Stomach (tissue), 8 donors: ENCODE measurements at regions not wholly inside any gene's neighbourhood (a gene's known extent, or its start where the extent isn't known, plus 50 kb on each side); places are given as distances from the start of the nearest gene placed in this dataset.

Source experiments
- DNase-seq, 2 donors: peaks; one replicate each; pipeline versions ENCODE4 v3.0.0 to v3.0.0-alpha.2; 2013 to 2019
- H3K27ac ChIP-seq, 5 donors: fragments of 200-600 bp in 4 of 5; sonication (generic) in 4 of 5; one replicate each; pipeline ENCODE4 v1.5.1; 2013 to 2019; ENCODE audit warnings: mild to moderate bottlenecking in 1 of 5, moderate library complexity in 1 of 5
- H3K27me3 ChIP-seq, 3 donors: fragments of 200-600 bp; sonication (generic); one replicate each; pipeline ENCODE4 v1.5.1; 2017 to 2019; ENCODE audit warnings: mixed run types in 1 of 3
- H3K36me3 ChIP-seq, 4 donors: fragments of 200-600 bp; sonication (generic); 1 replicate in 3 of 4; 2 replicates in 1 of 4; pipeline ENCODE4 v1.5.1; 2016 to 2019
- H3K4me1 ChIP-seq, 4 donors: fragments of 200-600 bp; sonication (generic); one replicate each; pipeline ENCODE4 v1.5.1; 2016 to 2019
- H3K4me3 ChIP-seq, 4 donors: fragments of 200-600 bp; sonication (generic) in 3 of 4; one replicate each; pipeline ENCODE4 v1.5.1; 2016 to 2019; ENCODE audit warnings: mild to moderate bottlenecking in 1 of 4
- H3K9me3 ChIP-seq, 4 donors: fragments of 200-600 bp; sonication (generic); one replicate each; pipeline ENCODE4 v1.5.1; 2016 to 2019
- CTCF ChIP-seq, 7 experiments: fragments of 450-650 bp in 4 of 7; fragments of 200-600 bp in 3 of 7; sonication (generic) in 3 of 7; IDR thresholded peaks; one replicate each; pipeline ENCODE4 v1.5.1; 2016 to 2019; ENCODE audit warnings: antibody characterized with exemption in 7 of 7, control low read depth in 2 of 7, mild to moderate bottlenecking in 1 of 7
- EP300 ChIP-seq: sonication (generic); formaldehyde crosslinking; IDR thresholded peaks from one replicate; pipeline ENCODE4 v1.6.1; 2017; ENCODE audit warnings: antibody characterized with exemption
- POLR2A ChIP-seq, 4 donors: fragments of 450-650 bp; IDR thresholded peaks; one replicate each; pipeline ENCODE4 v1.6.1; 2016; ENCODE audit warnings: antibody characterized with exemption in 4 of 4, control low read depth in 2 of 4, mild to moderate bottlenecking in 1 of 4, moderate library complexity in 1 of 4
- POLR2AphosphoS5 ChIP-seq, 3 donors: sonication (generic); formaldehyde crosslinking; IDR thresholded peaks; one replicate each; pipeline ENCODE4 v1.6.1; 2016; ENCODE audit warnings: antibody characterized with exemption in 3 of 3
- WGBS, 5 donors: extraction: QIAGEN DNeasy Blood & Tissue Kit in 3 of 5; methylation state at CpG; one replicate each; pipeline versions ENCODE4 v1.1.5 to v1.1.7; 2013 to 2018; 5-methylcytosine and 5-hydroxymethylcytosine counted together
- intact Hi-C: fragments of 100-400 bp; cut with DNase I; formaldehyde crosslinking; loops from one replicate; pipeline ENCODE4 v1.15.1; 2023; ENCODE audit warnings: low total_unique reads
- donor health status: healthy with polysubstance abuse.
- donor health status: Bipolar disorder and iron deficiency.
- donor health status: healthy.

GRCh38 chr18:54020966-54021365, 203.5 kb downstream of the MBD2 start:
- no peaks in the 10 kb centered on the region for H3K9me3 ChIP-seq
- no peak for DNase-seq
- intact Hi-C loops = no loop called here
- H3K27ac ChIP-seq = no peak overlapping the region
- H3K4me1 ChIP-seq = no peaks in the 10 kb centered on the region
- TF ChIP-seq POLR2AphosphoS5 (IDR thresholded peaks at IDR 0.05) (no peak), CTCF (IDR thresholded peaks at IDR 0.05) (no peak), POLR2A (IDR thresholded peaks at IDR 0.05) (no peak), EP300 (no peak)
- no peaks in the 10 kb centered on the region for H3K27me3 ChIP-seq
- H3K36me3 ChIP-seq = no peaks in the 10 kb centered on the region
- H3K4me3 ChIP-seq = no peak overlapping the region

- Histone ChIP-seq H3K36me3 (no peaks in the 10 kb centered on the region), H3K9me3 (no peaks in the 10 kb centered on the region), H3K4me3 (no peak overlapping the region), H3K27ac (no peak overlapping the region), H3K27me3 (no peaks in the 10 kb centered on the region), H3K4me1 (no peaks in the 10 kb centered on the region)
- DNase-seq = no peak
- WGBS, 5 donors = 70 to 87% (median 82%) methylated on average over 6 of the region's 6 CpGs
- TF ChIP-seq POLR2AphosphoS5 (IDR thresholded peaks at IDR 0.05) = no peak
- TF ChIP-seq EP300 = no peak
- no peak for TF ChIP-seq POLR2A (IDR thresholded peaks at IDR 0.05)
- TF ChIP-seq CTCF (IDR thresholded peaks at IDR 0.05) = no peak
- intact Hi-C loops = no loop called here
Measured at GRCh38 chr18:54020156-54020745, 204.2 kb downstream of the MBD2 start.

GRCh38 chr18:54019641-54020040, 204.8 kb downstream of the MBD2 start:
- H3K4me3 ChIP-seq = no peak overlapping the region
- no peak for TF ChIP-seq POLR2A (IDR thresholded peaks at IDR 0.05)
- TF ChIP-seq POLR2AphosphoS5 (IDR thresholded peaks at IDR 0.05) = no peak
- TF ChIP-seq CTCF (IDR thresholded peaks at IDR 0.05) = no peak
- no peak for TF ChIP-seq EP300
- H3K9me3 ChIP-seq = no peaks in the 10 kb centered on the region
- intact Hi-C loops = no loop called here
- H3K27me3 ChIP-seq = no peaks in the 10 kb centered on the region
- WGBS, 5 donors = 17 to 50% (median 37%) methylated on average over 3 of the region's 3 CpGs
- DNase-seq = no peak
- no peak overlapping the region for H3K27ac ChIP-seq
- no peaks in the 10 kb centered on the region for H3K36me3 ChIP-seq
- H3K4me1 ChIP-seq = no peaks in the 10 kb centered on the region

- Histone ChIP-seq H3K36me3 (no peaks in the 10 kb centered on the region), H3K4me1 (no peaks in the 10 kb centered on the region), H3K4me3 (no peak overlapping the region), H3K9me3 (no peaks in the 10 kb centered on the region), H3K27me3 (no peaks in the 10 kb centered on the region), H3K27ac (no peak overlapping the region)
- 84 to 94% (median 90%) methylated on average over 5 of the region's 5 CpGs for WGBS, 5 donors
- TF ChIP-seq POLR2A (IDR thresholded peaks at IDR 0.05) (no peak), CTCF (IDR thresholded peaks at IDR 0.05) (no peak), POLR2AphosphoS5 (IDR thresholded peaks at IDR 0.05) (no peak), EP300 (no peak)
- no peak for DNase-seq
- intact Hi-C loops = no loop called here
Measured at GRCh38 chr18:54013452-54013851, 211.0 kb downstream of the MBD2 start.
